Right ventricle myocardium inferior (tissue), 1 donor: ENCODE measurements at regions not wholly inside any gene's neighbourhood (a gene's known extent, or its start where the extent isn't known, plus 50 kb on each side); places are given as distances from the start of the nearest gene placed in this dataset.
"Not testable (repeated sequence)": the region's sequence is repeated elsewhere in the genome, so short reads cannot be mapped to it uniquely, and the experiment has no call there.

ENCODE experiments used
- ATAC-seq: fragments of 200-7000 bp; cut with Tn5 transposase; one replicate; pipeline ENCODE4 v1.9.1; 2020; ENCODE audit warnings: mild to moderate bottlenecking, moderate library complexity
- DNase-seq: peaks from one replicate; pipeline ENCODE4 v3.0.0; 2021; ENCODE audit errors: missing footprints
- intact Hi-C: fragments of 100-400 bp; cut with DNase I; formaldehyde crosslinking; loops from one replicate; pipeline ENCODE4 v1.11.0; 2022
- donor health status: DM: no; HTN: yes; CAD: no; lungs with severe emphysema.

GRCh38 chr4:100870940-100871772 is 353.3 kb upstream of the EMCN start:
- DNase-seq: no peak
- intact Hi-C loops: no loop called here
- ATAC-seq: no peak

GRCh38 chr4:100869276-100869675 is 351.5 kb upstream of the EMCN start:
- ATAC-seq: no peak
- intact Hi-C loops: no loop called here
- DNase-seq: no peak

DNA sequence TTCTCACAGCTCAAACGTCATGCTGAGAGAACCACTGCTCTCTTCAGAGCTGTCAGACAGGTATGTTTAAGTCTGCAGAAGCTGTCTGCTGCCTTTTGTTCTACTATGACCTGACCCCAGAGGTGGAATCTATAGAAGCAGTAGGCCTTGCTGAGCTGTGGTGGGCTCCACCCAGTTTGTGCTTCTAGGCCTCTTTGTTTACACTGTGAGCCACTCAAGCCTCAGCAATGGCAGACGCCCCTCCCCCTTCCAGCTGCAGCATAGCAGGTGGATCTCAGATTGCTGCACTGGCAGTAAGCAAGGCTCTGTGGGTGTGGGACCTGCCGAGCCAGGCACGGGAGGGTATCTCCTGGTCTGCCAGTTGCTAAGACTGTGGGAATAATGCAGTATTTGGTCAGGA is 350.5 kb upstream of the EMCN start:
- intact Hi-C loops, ATAC-seq: not testable (repeated sequence)

GRCh38 chr4:100852326-100852725 is 334.5 kb upstream of the EMCN start:
- ATAC-seq (no peak), DNase-seq (no peak)
- intact Hi-C loops: no loop called here

More for the DNA sequence above, 350.5 kb upstream of the EMCN start:
- not testable (repeated sequence) for DNase-seq

DNA sequence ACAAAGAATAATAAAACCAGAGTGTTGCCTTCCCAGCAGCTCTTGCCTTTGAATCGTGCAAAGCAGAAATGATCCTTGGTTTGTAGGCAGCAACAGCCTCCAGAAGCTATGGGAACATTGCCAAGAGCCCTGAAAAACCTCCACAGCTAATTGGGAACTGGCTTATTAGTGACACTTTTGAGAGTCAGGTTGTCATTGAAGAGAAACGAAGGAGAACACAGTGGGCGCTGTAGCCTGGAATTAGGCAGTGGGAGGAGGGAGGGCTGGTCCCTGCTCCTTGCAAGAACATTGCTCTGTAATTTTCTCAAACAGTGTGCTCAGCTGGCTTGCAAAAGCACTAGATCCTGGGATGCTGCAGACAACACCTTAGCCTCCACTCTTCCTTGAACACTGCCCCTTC is 331.5 kb upstream of the EMCN start:
- no peak for ATAC-seq
- DNase-seq: no peak
- intact Hi-C loops: no loop called here

DNA sequence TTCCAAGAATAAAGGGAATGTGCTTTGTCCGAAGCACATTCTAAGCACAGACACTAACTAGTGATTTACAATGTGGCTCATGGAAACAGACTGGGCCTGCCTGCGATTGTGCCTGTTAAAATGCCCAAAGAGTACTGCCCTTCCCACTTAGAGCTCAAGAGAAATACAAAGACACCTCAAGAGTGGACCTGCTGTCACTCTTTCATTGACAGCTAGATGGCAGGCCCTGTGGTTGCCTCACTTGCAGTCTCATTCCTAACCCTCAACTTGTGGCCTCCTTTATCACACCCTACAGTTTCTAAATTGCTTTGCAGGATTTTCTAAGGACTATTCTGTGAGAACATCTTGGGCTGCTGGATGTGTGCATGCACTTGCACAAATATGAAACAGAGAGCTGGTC is 331.0 kb upstream of the EMCN start:
- intact Hi-C loops: no loop called here
- ATAC-seq (no peak), DNase-seq (no peak)

- no peak for ATAC-seq
- intact Hi-C loops: no loop called here
Measured at GRCh38 chr4:100843910-100844309, 326.1 kb upstream of the EMCN start.

GRCh38 chr4:100842856-100843255 is 325.0 kb upstream of the EMCN start:
- ATAC-seq (no peak), DNase-seq (no peak)
- intact Hi-C loops: no loop called here

More at GRCh38 chr4:100843910-100844309, 326.1 kb upstream of the EMCN start:
- DNase-seq: no peak

DNA sequence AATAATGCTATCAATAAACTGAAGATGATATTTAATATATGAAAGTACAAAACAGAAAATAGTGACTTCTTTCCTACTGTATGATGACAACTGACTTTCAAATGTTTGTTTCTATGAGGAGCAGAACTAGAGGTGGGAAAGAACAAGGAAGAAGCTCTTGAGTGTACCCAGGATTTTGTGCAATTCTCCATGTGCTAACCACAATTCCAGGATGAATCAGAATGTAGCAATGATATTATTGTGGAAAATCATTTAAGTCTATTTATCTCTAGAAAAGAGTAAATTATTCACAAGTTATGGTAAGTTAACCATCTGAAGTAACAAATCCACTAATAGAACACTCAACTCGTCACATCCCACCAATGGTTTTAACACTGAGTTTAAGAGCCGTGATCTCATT is 324.1 kb upstream of the EMCN start:
- ATAC-seq (no peak), DNase-seq (no peak)
- intact Hi-C loops: no loop called here

- intact Hi-C loops: no loop called here
- DNase-seq (no peak), ATAC-seq (no peak)
Measured at GRCh38 chr4:100839712-100840111, 321.9 kb upstream of the EMCN start.

DNA sequence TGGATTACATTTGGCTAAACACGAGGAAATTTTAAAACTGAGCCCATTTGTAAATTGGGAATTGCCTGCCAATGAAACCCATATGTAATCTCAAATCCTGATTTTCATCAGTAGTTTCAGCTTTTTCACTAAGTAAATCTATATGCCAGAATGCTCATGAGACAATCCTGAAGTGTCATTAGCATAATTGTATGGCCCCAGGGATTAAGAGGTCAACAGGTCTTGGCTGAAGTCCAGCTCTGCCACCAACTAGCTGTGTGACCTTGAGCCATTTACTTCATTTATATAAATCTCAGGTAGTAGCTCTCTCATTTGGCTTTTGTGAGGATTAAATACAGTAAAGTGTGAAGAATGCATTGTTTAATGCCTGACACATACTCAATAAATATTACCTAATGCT is 320.5 kb upstream of the EMCN start:
- no peak for ATAC-seq

GRCh38 chr4:100836929-100837328 is 319.1 kb upstream of the EMCN start:
- intact Hi-C loops: no loop called here
- DNase-seq (no peak), ATAC-seq (no peak)

More for the DNA sequence above, 320.5 kb upstream of the EMCN start:
- no peak for DNase-seq
- intact Hi-C loops: no loop called here

GRCh38 chr4:100834616-100835015 is 316.8 kb upstream of the EMCN start:
- no peak for DNase-seq
- no peak for ATAC-seq
- intact Hi-C loops: no loop called here

DNA sequence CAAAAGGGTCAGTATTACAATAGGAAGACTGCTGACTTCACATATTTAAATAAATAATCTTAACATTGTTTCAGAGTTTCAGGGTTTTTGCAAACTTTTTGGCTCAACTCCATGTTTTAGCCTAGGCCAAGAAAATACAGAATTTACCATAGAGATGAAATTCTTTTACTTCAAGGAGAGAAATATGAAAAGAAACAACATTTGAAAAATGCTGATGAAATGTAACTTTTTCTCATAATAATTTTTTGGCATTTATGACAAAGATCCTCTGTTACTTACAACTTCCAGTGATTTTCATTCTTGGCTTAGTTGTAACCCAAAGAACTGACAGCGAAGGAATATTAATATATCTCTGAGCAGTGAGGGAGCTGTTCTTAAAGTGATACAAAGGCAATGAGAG is 316.1 kb upstream of the EMCN start:
- intact Hi-C loops: no loop called here
- ATAC-seq (no peak), DNase-seq (no peak)

DNA sequence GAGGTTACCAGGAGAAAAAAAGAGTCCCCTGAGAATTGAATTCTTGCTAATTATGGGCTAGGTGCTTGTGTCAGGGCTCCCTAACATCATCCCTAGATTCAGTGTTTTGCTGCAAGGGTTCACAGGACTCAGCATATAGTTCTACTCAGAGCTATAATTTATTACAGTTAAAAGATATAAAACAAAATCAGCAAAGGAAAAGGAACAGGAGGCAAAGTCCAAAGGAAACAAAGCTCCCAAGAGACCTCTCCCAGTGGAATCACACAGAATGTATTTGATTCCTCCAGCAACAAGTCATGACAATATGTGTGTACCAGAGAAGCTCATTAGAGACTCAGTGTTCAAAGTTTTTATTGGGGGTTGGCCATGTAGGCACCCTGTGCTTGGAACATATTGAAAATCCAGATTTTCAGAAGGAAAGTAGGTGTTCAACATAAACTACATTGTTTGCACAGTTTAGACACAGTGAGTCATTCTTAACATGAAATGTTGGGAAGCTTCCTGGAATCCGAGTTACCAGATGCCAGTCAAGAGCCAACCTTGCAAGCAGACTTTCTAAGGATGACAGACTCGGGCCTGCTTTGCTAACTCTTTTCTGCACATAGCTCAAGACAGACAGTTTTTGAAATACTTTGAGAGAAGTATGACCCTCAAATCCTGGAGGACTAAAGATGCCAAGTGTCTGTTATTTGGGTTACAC is 311.3 kb upstream of the EMCN start:
- intact Hi-C loops: no loop called here
- ATAC-seq (no peak), DNase-seq (no peak)

GRCh38 chr4:100828364-100828763 is 310.5 kb upstream of the EMCN start:
- no peak for DNase-seq
- no peak for ATAC-seq
- intact Hi-C loops: no loop called here

- no peak for DNase-seq
- ATAC-seq: no peak
- intact Hi-C loops: no loop called here
Measured at GRCh38 chr4:100827756-100828155, 309.9 kb upstream of the EMCN start.

DNA sequence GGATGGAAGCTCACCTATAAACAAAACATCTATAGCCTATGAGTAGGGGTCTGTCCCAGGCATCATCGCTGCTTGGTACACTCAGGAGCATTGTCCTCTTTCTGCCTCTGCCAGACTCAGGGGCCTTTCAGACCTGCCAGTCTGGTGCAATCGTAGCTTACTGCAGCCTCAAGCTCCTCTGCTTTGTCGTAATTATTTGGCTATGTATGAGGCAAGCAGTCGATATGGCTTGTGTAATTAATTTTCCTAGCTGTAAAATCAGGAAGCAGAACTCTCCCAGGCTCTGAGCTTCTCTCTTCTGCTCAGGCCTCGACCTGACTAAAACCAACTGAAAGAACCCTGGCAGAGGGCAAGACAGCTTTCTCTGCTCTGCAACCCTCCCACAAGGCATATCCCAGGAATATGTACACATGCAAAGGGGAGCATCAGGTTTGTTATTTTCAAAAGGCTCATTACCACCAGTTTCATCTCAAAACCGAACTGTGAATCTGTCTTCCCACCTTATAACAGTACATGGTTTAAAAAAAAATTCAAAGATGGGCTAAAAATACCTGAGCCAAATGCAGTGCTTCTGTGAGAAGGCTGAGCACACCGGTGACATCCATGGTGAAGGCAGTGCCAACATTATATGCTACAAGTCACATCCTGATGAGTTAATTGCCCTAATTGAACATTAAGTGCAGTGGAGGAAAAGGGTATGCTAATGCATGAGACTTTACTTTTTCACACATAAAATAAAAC is 309.2 kb upstream of the EMCN start:
- no peak for DNase-seq
- no peak for ATAC-seq
- intact Hi-C loops: no loop called here

- intact Hi-C loops: no loop called here
Measured at GRCh38 chr4:100826067-100826466, 308.2 kb upstream of the EMCN start.

DNA sequence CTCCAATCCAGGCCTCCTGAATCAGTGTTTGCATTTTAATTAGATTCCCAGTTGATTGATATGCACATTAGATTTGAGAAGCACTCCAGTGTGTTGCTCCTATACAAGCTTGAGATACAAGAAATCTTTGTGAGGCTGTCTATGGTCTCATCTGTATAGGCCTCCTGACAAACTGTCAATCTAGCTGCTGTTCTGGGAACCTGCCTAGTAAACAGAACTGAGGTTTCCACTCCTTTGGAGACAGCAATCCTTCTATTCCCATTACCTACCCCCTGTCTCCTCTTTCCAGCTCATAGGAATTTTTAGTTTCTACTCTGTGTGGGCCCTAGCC is 306.1 kb upstream of the EMCN start:
- ATAC-seq: no peak
- no peak for DNase-seq
- intact Hi-C loops: no loop called here

More at GRCh38 chr4:100826067-100826466, 308.2 kb upstream of the EMCN start:
- DNase-seq (no peak), ATAC-seq (no peak)
